ENCODE measurements at regions not wholly inside any gene's neighbourhood (a gene's known extent, or its start where the extent isn't known, plus 50 kb on each side); places are given as distances from the start of the nearest gene placed in this dataset.
A peak's percentile ranks its signal among the peaks of the same experiment; 100 is the strongest.

- ATAC-seq: no peak
- DNase-seq (ENCODE audit: missing footprints): no peak
- intact Hi-C loops (cut with DNase I): no loop called here
Measured at GRCh38 chr4:136337216-136337615, 1195.1 kb downstream of the PCDH18 start.

GRCh38 chr4:136336479-136336878 lies 1195.8 kb downstream of the PCDH18 start:
- ATAC-seq: no peak

GRCh38 chr4:136329042-136329662 lies 1203.1 kb downstream of the PCDH18 start:
- intact Hi-C loops (cut with DNase I): no loop called here
- no peak for ATAC-seq
- no peak for DNase-seq (ENCODE audit: missing footprints)

More at GRCh38 chr4:136336479-136336878, 1195.8 kb downstream of the PCDH18 start:
- DNase-seq (ENCODE audit: missing footprints): peak; percentile 55
- intact Hi-C loops (cut with DNase I): no loop called here

GRCh38 chr4:136328131-136328530 lies 1204.2 kb downstream of the PCDH18 start:
- ATAC-seq: no peak
- intact Hi-C loops (cut with DNase I): no loop called here

GRCh38 chr4:136320465-136320813 lies 1211.9 kb downstream of the PCDH18 start:
- DNase-seq (ENCODE audit: missing footprints): no peak
- ATAC-seq: no peak
- intact Hi-C loops (cut with DNase I): no loop called here

More at GRCh38 chr4:136328131-136328530, 1204.2 kb downstream of the PCDH18 start:
- DNase-seq (ENCODE audit: missing footprints): no peak

- DNase-seq (ENCODE audit: missing footprints) (no peak), ATAC-seq (no peak)
- intact Hi-C loops (cut with DNase I): no loop called here
Measured at GRCh38 chr4:136319789-136320464, 1212.4 kb downstream of the PCDH18 start.

- no peak for DNase-seq (ENCODE audit: missing footprints)
- intact Hi-C loops (cut with DNase I): no loop called here
- no peak for ATAC-seq
Measured at GRCh38 chr4:136316961-136317360, 1215.3 kb downstream of the PCDH18 start.

- intact Hi-C loops (cut with DNase I): no loop called here
- ATAC-seq (no peak), DNase-seq (ENCODE audit: missing footprints) (no peak)
Measured at GRCh38 chr4:136314686-136315085, 1217.6 kb downstream of the PCDH18 start.

GRCh38 chr4:136311774-136312173 lies 1220.5 kb downstream of the PCDH18 start:
- no peak for ATAC-seq
- intact Hi-C loops (cut with DNase I): no loop called here
- no peak for DNase-seq (ENCODE audit: missing footprints)

- intact Hi-C loops (cut with DNase I): no loop called here
- no peak for ATAC-seq
- DNase-seq (ENCODE audit: missing footprints): no peak
Measured at GRCh38 chr4:136307765-136308164, 1224.5 kb downstream of the PCDH18 start.

GRCh38 chr4:136306361-136306760 lies 1225.9 kb downstream of the PCDH18 start:
- intact Hi-C loops (cut with DNase I): no loop called here
- no peak for ATAC-seq
- no peak for DNase-seq (ENCODE audit: missing footprints)

GRCh38 chr4:136302566-136302965 lies 1229.7 kb downstream of the PCDH18 start:
- ATAC-seq (no peak), DNase-seq (ENCODE audit: missing footprints) (no peak)
- intact Hi-C loops (cut with DNase I): no loop called here

- intact Hi-C loops (cut with DNase I): no loop called here
- ATAC-seq (no peak), DNase-seq (ENCODE audit: missing footprints) (no peak)
Measured at GRCh38 chr4:136301749-136302495, 1230.4 kb downstream of the PCDH18 start.

- intact Hi-C loops (cut with DNase I): no loop called here
- DNase-seq (ENCODE audit: missing footprints) (no peak), ATAC-seq (no peak)
Measured at GRCh38 chr4:136283977-136284376, 1248.3 kb downstream of the PCDH18 start.

GRCh38 chr4:136281889-136282288 lies 1250.4 kb downstream of the PCDH18 start:
- intact Hi-C loops (cut with DNase I): no loop called here
- no peak for DNase-seq (ENCODE audit: missing footprints)
- no peak for ATAC-seq

- intact Hi-C loops (cut with DNase I): no loop called here
- no peak for ATAC-seq
- no peak for DNase-seq (ENCODE audit: missing footprints)
Measured at GRCh38 chr4:136281307-136281706, 1251.0 kb downstream of the PCDH18 start.

GRCh38 chr4:136277741-136278140 lies 1254.6 kb downstream of the PCDH18 start:
- DNase-seq (ENCODE audit: missing footprints): no peak

GRCh38 chr4:136246876-136247275 lies 1285.4 kb downstream of the PCDH18 start:
- no peak for ATAC-seq
- intact Hi-C loops (cut with DNase I): no loop called here
- no peak for DNase-seq (ENCODE audit: missing footprints)

More at GRCh38 chr4:136277741-136278140, 1254.6 kb downstream of the PCDH18 start:
- intact Hi-C loops (cut with DNase I): no loop called here
- ATAC-seq: no peak

GRCh38 chr4:136241221-136241986 lies 1290.9 kb downstream of the PCDH18 start:
- DNase-seq (ENCODE audit: missing footprints): no peak
- intact Hi-C loops (cut with DNase I): no loop called here
- ATAC-seq: no peak

Measured in Right ventricle myocardium inferior (tissue), 1 donor.